ENCODE measurements at regions not wholly inside any gene's neighbourhood (a gene's known extent, or its start where the extent isn't known, plus 50 kb on each side); places are given as distances from the start of the nearest gene placed in this dataset.
A peak's percentile ranks its signal among the peaks of the same experiment; 100 is the strongest.

GRCh38 chr11:71325418-71326327 lies 73.3 kb upstream of the SHANK2 start:
- H3K4me3 ChIP-seq (ENCODE audit: low read depth, poor library complexity, severe bottlenecking): no peak overlapping the region
- intact Hi-C loops (cut with DNase I; ENCODE audit: low total_unique reads): no loop called here
- no peak for TF ChIP-seq POLR2A (IDR thresholded peaks at IDR 0.05)
- no peak for TF ChIP-seq CTCF (IDR thresholded peaks at IDR 0.05)
- DNase-seq (ENCODE audit: low spot score in 2 of 2): peak in 1 of 2 donors; percentile 82
- WGBS, 2 donors: 79 to 82% methylated on average over 24 of the region's 24 CpGs

GRCh38 chr11:71324788-71325417 lies 72.5 kb upstream of the SHANK2 start:
- intact Hi-C loops (cut with DNase I; ENCODE audit: low total_unique reads): no loop called here

GRCh38 chr11:71323876-71324526 lies 71.6 kb upstream of the SHANK2 start:
- no peak for TF ChIP-seq CTCF (IDR thresholded peaks at IDR 0.05)
- WGBS, 2 donors: 80 to 83% methylated on average over 11 of the region's 11 CpGs
- no peak overlapping the region for H3K4me3 ChIP-seq (ENCODE audit: low read depth, poor library complexity, severe bottlenecking)
- peak in 1 of 2 donors; percentile 61 for DNase-seq (ENCODE audit: low spot score in 2 of 2)
- intact Hi-C loops (cut with DNase I; ENCODE audit: low total_unique reads): no loop called here

More at GRCh38 chr11:71324788-71325417, 72.5 kb upstream of the SHANK2 start:
- DNase-seq (ENCODE audit: low spot score in 2 of 2): peak in 1 of 2 donors; percentile 75
- no peak for TF ChIP-seq CTCF (IDR thresholded peaks at IDR 0.05)
- H3K4me3 ChIP-seq (ENCODE audit: low read depth, poor library complexity, severe bottlenecking): no peak overlapping the region
- WGBS, 2 donors: 87 to 90% methylated on average over 13 of the region's 13 CpGs

GRCh38 chr11:71322861-71323582 lies 70.6 kb upstream of the SHANK2 start:
- 82 to 88% methylated on average over 13 of the region's 13 CpGs for WGBS, 2 donors
- intact Hi-C loops (cut with DNase I; ENCODE audit: low total_unique reads): no loop called here
- H3K4me3 ChIP-seq (ENCODE audit: low read depth, poor library complexity, severe bottlenecking): no peak overlapping the region
- TF ChIP-seq POLR2A (IDR thresholded peaks at IDR 0.05) (no peak), CTCF (IDR thresholded peaks at IDR 0.05) (no peak)
- peak in 1 of 2 donors; percentile 69 for DNase-seq (ENCODE audit: low spot score in 2 of 2)

GRCh38 chr11:71322192-71322735 lies 69.9 kb upstream of the SHANK2 start:
- 91 to 93% methylated on average over 12 of the region's 12 CpGs for WGBS, 2 donors
- TF ChIP-seq POLR2A (IDR thresholded peaks at IDR 0.05) (no peak), CTCF (IDR thresholded peaks at IDR 0.05) (no peak)
- no peak overlapping the region for H3K4me3 ChIP-seq (ENCODE audit: low read depth, poor library complexity, severe bottlenecking)
- intact Hi-C loops (cut with DNase I; ENCODE audit: low total_unique reads): no loop called here
- peak in 1 of 2 donors; percentile 78 for DNase-seq (ENCODE audit: low spot score in 2 of 2)
